IMR-90 (cell line): ENCODE measurements at regions not wholly inside any gene's neighbourhood (a gene's known extent, or its start where the extent isn't known, plus 50 kb on each side); places are given as distances from the start of the nearest gene placed in this dataset.

Experiments
- ATAC-seq: fragments of 200-7000 bp; cut with Tn5 transposase; 2 replicates; pipeline ENCODE4 v1.9.1; 2020; ENCODE audit warnings: low read depth, mild to moderate bottlenecking, moderate library complexity
- BruUV-seq: library from RNA; stranded (reverse); fragments of 400-500 nt; replicated peaks from 2 replicates; lab custom pipeline; 2021; lab: Mats Ljungman, UMichigan
- CTCF ChIA-PET: fragments of 300-600 bp; formaldehyde crosslinking; extraction: SDS; loops from one replicate; lab custom pipeline; 2021; ENCODE audit warnings: antibody characterized with exemption; lab: Yijun Ruan, JAX
- POLR2A ChIA-PET: fragments of 300-600 bp; sonication (Branson Sonifier 250); formaldehyde crosslinking; loops from one replicate; lab custom pipeline; 2022; ENCODE audit warnings: antibody characterized with exemption; ENCODE audit not compliant: unreplicated experiment; lab: Charles Lee
- DNase-seq: peaks from one replicate; pipeline ENCODE4 v3.0.0; 2013
- H2AFZ ChIP-seq: replicated peaks from 2 replicates; pipeline ENCODE3; 2013; ENCODE audit warnings: low read length, mild to moderate bottlenecking; ENCODE audit not compliant: poor library complexity
- H2AK5ac ChIP-seq: 2 replicates; pipeline ENCODE4 v1.6.1; 2013; ENCODE audit warnings: low read depth, low read length, inconsistent platforms
- H2AK9ac ChIP-seq: replicated peaks from 2 replicates; pipeline ENCODE3; 2013; ENCODE audit warnings: mild to moderate bottlenecking, low read depth, low read length, moderate library complexity; ENCODE audit not compliant: poor library complexity
- H2BK120ac ChIP-seq: 2 replicates; pipeline ENCODE4 v1.6.1; 2013; ENCODE audit warnings: low read depth, low read length, inconsistent platforms
- H2BK15ac ChIP-seq: 3 replicates; pipeline ENCODE4 v1.6.1; 2013; ENCODE audit warnings: low read depth, low read length, inconsistent platforms
- H2BK20ac ChIP-seq: 2 replicates; pipeline ENCODE4 v1.6.1; 2013; ENCODE audit warnings: low read depth, mild to moderate bottlenecking, inconsistent platforms, low read length, moderate library complexity
- H2BK5ac ChIP-seq: 2 replicates; pipeline ENCODE4 v1.6.1; 2013; ENCODE audit warnings: mild to moderate bottlenecking, low read depth, low read length, inconsistent platforms; ENCODE audit not compliant: poor library complexity, severe bottlenecking
- H3K14ac ChIP-seq: replicated peaks from 2 replicates; pipeline ENCODE4 v1.6.1; 2013; ENCODE audit warnings: low read depth, low read length, inconsistent platforms
- H3K18ac ChIP-seq: 2 replicates; pipeline ENCODE4 v1.6.1; 2013; ENCODE audit warnings: low read depth, low read length, control low read depth
- H3K23ac ChIP-seq: 2 replicates; pipeline ENCODE4 v1.6.1; 2013; ENCODE audit warnings: low read depth, low read length, inconsistent platforms
- H3K27ac ChIP-seq: 2 replicates; pipeline ENCODE4 v1.5.1; 2013; ENCODE audit warnings: mild to moderate bottlenecking, control low read depth, low read length; ENCODE audit not compliant: insufficient read depth
- H3K27me3 ChIP-seq: 2 replicates; pipeline ENCODE4 v1.6.1; 2013; ENCODE audit warnings: low read length; ENCODE audit not compliant: control insufficient read depth, insufficient read depth
- H3K36me3 ChIP-seq: 2 replicates; pipeline ENCODE4 v1.6.1; 2013; ENCODE audit warnings: low read length, mixed read lengths; ENCODE audit not compliant: control insufficient read depth, insufficient read depth
- H3K4ac ChIP-seq: 2 replicates; pipeline ENCODE4 v1.6.1; 2013; ENCODE audit warnings: low read depth, low read length, inconsistent platforms
- H3K4me1 ChIP-seq: 2 replicates; pipeline ENCODE4 v1.6.1; 2013; ENCODE audit warnings: low read length, mixed read lengths; ENCODE audit not compliant: control insufficient read depth, insufficient read depth
- H3K4me2 ChIP-seq: 2 replicates; pipeline ENCODE4 v1.6.1; 2013; ENCODE audit warnings: low read depth, mild to moderate bottlenecking, control low read depth, low read length, moderate library complexity
- H3K4me3 ChIP-seq: 2 replicates; pipeline ENCODE4 v1.5.1; 2013; ENCODE audit warnings: low read depth, mild to moderate bottlenecking, control low read depth, low read length, moderate library complexity; ENCODE audit not compliant: insufficient read depth
- H3K56ac ChIP-seq: 2 replicates; pipeline ENCODE4 v1.6.1; 2013; ENCODE audit warnings: low read length, inconsistent platforms; ENCODE audit not compliant: insufficient read depth; ENCODE audit errors: extremely low read depth
- H3K79me1 ChIP-seq, 2 experiments: 2 replicates each; pipeline ENCODE4 v1.6.1; 2013; ENCODE audit warnings: low read length in 2 of 2, inconsistent platforms in 1 of 2, low read depth in 1 of 2
- H3K9ac ChIP-seq: 2 replicates; pipeline ENCODE4 v1.6.1; 2013; ENCODE audit warnings: low read depth, low read length, control low read depth
- H3K9me1 ChIP-seq: 2 replicates; pipeline ENCODE4 v1.6.1; 2013; ENCODE audit warnings: low read length, inconsistent platforms; ENCODE audit not compliant: insufficient read depth
- H3K9me3 ChIP-seq: 2 replicates; pipeline ENCODE4 v1.6.1; 2013; ENCODE audit warnings: low read length; ENCODE audit not compliant: control insufficient read depth, insufficient read depth
- H4K20me1 ChIP-seq: 2 replicates; pipeline ENCODE4 v1.6.1; 2013; ENCODE audit warnings: low read length, inconsistent platforms; ENCODE audit not compliant: insufficient read depth
- H4K5ac ChIP-seq: 2 replicates; pipeline ENCODE4 v1.6.1; 2013; ENCODE audit warnings: mild to moderate bottlenecking, low read depth, low read length, control low read depth
- H4K8ac ChIP-seq, 2 experiments: 2 replicates each; pipeline ENCODE4 v1.6.1; 2013; ENCODE audit warnings: low read depth in 2 of 2, low read length in 2 of 2, control low read depth in 1 of 2, inconsistent platforms in 1 of 2
- H4K91ac ChIP-seq: 2 replicates; pipeline ENCODE4 v1.6.1; 2013; ENCODE audit warnings: low read depth, low read length, inconsistent platforms; ENCODE audit not compliant: insufficient read depth
- BHLHE40 ChIP-seq: fragments of 150-350 bp; IDR thresholded peaks from 2 replicates; pipeline ENCODE4 v1.6.1; 2016; ENCODE audit warnings: mild to moderate bottlenecking, low read depth, low read length
- CEBPB ChIP-seq: IDR thresholded peaks from 2 replicates; pipeline ENCODE4 v1.6.1; 2012; ENCODE audit warnings: low read depth, low read length, improper control_type of control experiment
- CHD1 ChIP-seq: IDR thresholded peaks from 2 replicates; pipeline ENCODE4 v1.6.1; 2012; ENCODE audit warnings: low read depth, low read length, improper control_type of control experiment
- ELK1 ChIP-seq: fragments of 150-350 bp; IDR thresholded peaks from 2 replicates; pipeline ENCODE4 v1.6.1; 2016; ENCODE audit warnings: low read depth, mild to moderate bottlenecking, low read length, moderate library complexity, borderline replicate concordance
- FOS ChIP-seq: fragments of 150-350 bp; IDR thresholded peaks from 2 replicates; pipeline ENCODE4 v1.6.1; 2016; ENCODE audit warnings: low read depth, low read length
- MAFK ChIP-seq: IDR thresholded peaks from 2 replicates; pipeline ENCODE4 v1.6.1; 2012; ENCODE audit warnings: low read depth, low read length, improper control_type of control experiment
- MAZ ChIP-seq: IDR thresholded peaks from 2 replicates; pipeline ENCODE4 v1.6.1; 2012; ENCODE audit warnings: low read depth, mild to moderate bottlenecking, low read length, improper control_type of control experiment, moderate library complexity, borderline replicate concordance
- MXI1 ChIP-seq: IDR thresholded peaks from 2 replicates; pipeline ENCODE4 v1.6.1; 2012; ENCODE audit warnings: low read depth, mild to moderate bottlenecking, low read length, moderate library complexity, borderline replicate concordance
- NFE2L2 ChIP-seq: fragments of 150-350 bp; IDR thresholded peaks from 2 replicates; pipeline ENCODE4 v1.6.1; 2016; ENCODE audit warnings: low read depth, mild to moderate bottlenecking, low read length
- POLR2A ChIP-seq: IDR thresholded peaks from 2 replicates; pipeline ENCODE4 v1.6.1; 2012; ENCODE audit warnings: mild to moderate bottlenecking, low read depth, low read length
- RAD21 ChIP-seq: IDR thresholded peaks from 2 replicates; pipeline ENCODE4 v1.6.1; 2012; ENCODE audit warnings: low read length, improper control_type of control experiment
- RCOR1 ChIP-seq: IDR thresholded peaks from 2 replicates; pipeline ENCODE4 v1.6.1; 2012; ENCODE audit warnings: mild to moderate bottlenecking, low read length, improper control_type of control experiment; ENCODE audit not compliant: insufficient replicate concordance
- RFX5 ChIP-seq: IDR thresholded peaks from 2 replicates; pipeline ENCODE4 v1.8.0; 2012; ENCODE audit warnings: low read depth, mild to moderate bottlenecking, low read length, moderate library complexity
- SMC3 ChIP-seq: fragments of 150-350 bp; IDR thresholded peaks from 2 replicates; pipeline ENCODE4 v1.6.1; 2016; ENCODE audit warnings: low read depth, mild to moderate bottlenecking, antibody characterized with exemption, low read length, moderate library complexity
- USF2 ChIP-seq: fragments of 150-350 bp; IDR thresholded peaks from 2 replicates; pipeline ENCODE4 v1.6.1; 2017; ENCODE audit warnings: mild to moderate bottlenecking, antibody characterized with exemption, low read length, low read depth
- WGBS, 2 experiments: methylation state at CpG; one replicate each; pipeline versions ENCODE4 v1.1.5 to v1.1.7; 2013; ENCODE audit warnings: missing lambda C conversion rate in 2 of 2; ENCODE audit not compliant: insufficient read length in 1 of 2; ENCODE audit errors: extremely low coverage in 2 of 2; 5-methylcytosine and 5-hydroxymethylcytosine counted together
- dilution Hi-C: fragments of 300-500 bp; cut with HindIII; formaldehyde crosslinking; loops from one replicate; pipeline ENCODE4 v1.14.3; 2018; ENCODE audit warnings: low sequenced_read_pairs; ENCODE audit not compliant: unreplicated experiment
- in situ Hi-C: fragments of 300-500 bp; cut with MboI; formaldehyde crosslinking; loops from 3 replicates; pipeline ENCODE4 v1.14.3; 2019; ENCODE audit warnings: low sequenced_read_pairs, inconsistent platforms, mixed read lengths
- intact Hi-C: fragments of 100-400 bp; cut with micrococcal nuclease; formaldehyde crosslinking; loops from 2 replicates; pipeline ENCODE4 v1.10.0; 2022
- TF ChIP-seq, protein P1 (sequence below): conservative IDR thresholded peaks from 2 replicates; pipeline ENCODE4 v1.5.1; 2012; ENCODE audit warnings: mild to moderate bottlenecking, low read depth, low read length, improper control_type of control experiment

DNA sequence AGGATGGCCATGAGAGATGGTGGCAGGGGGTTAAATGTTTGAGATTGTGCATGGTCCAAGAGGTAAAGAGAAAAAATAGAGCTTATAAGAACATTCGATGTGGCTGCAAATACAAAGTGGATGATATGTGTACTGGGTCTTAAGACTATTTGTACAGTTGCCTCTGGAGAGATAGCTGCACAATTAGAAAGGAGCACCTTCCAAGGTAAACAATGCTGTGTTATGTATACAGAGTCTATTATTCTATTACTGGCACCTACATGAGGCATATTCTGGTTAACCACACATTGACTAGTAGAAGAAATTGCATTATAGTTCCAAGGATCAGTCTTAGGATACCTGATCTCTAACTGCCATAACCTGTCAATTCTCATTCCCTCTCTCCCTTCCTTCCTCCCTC, 238.0 kb upstream of the FOXN3 start:
- Histone ChIP-seq H4K5ac (no peak overlapping the region), H3K9ac (no peak overlapping the region), H2AK9ac (no peak overlapping the region), H3K56ac (no peak overlapping the region), H2BK20ac (no peak overlapping the region), H4K20me1 (no peaks in the 10 kb centered on the region), H3K79me1 (no peaks in the 10 kb centered on the region), H3K18ac (no peak overlapping the region), H3K36me3 (no peaks in the 10 kb centered on the region), H2AFZ (no peak overlapping the region), H2BK5ac (no peak overlapping the region), H2BK120ac (no peak overlapping the region), H3K9me1 (peaks cover 4% of the 10 kb centered on the region; the same call in 1 of the 2 replicates), H4K91ac (no peak overlapping the region), H3K4ac (no peak overlapping the region), H3K4me1 (peaks cover 3% of the 10 kb centered on the region), H2AK5ac (no peak overlapping the region), H2BK15ac (no peak overlapping the region), H3K9me3 (peaks cover 3% of the 10 kb centered on the region), H3K14ac (no peak overlapping the region), H3K27ac (no peak overlapping the region), H3K27me3 (no peaks in the 10 kb centered on the region), H3K4me3 (no peak overlapping the region), H3K23ac (no peak overlapping the region), H3K4me2 (no peak overlapping the region), H4K8ac (no peak overlapping the region)
- CTCF ChIA-PET: no interaction called here
- ATAC-seq (no peak), DNase-seq (no peak)
- dilution Hi-C loops: no loop called here
- in situ Hi-C loops: no loop called here
- BruUV-seq: no TSS peak
- TF ChIP-seq FOS (no peak), RFX5 (no peak), SMC3 (no peak), POLR2A (no peak), MAFK (no peak), RCOR1 (no peak), NFE2L2 (no peak), CHD1 (no peak), RAD21 (no peak), USF2 (no peak), ELK1 (no peak), BHLHE40 (no peak), CEBPB (no peak), MAZ (no peak), MXI1 (no peak)
- TF ChIP-seq, protein P1, sequence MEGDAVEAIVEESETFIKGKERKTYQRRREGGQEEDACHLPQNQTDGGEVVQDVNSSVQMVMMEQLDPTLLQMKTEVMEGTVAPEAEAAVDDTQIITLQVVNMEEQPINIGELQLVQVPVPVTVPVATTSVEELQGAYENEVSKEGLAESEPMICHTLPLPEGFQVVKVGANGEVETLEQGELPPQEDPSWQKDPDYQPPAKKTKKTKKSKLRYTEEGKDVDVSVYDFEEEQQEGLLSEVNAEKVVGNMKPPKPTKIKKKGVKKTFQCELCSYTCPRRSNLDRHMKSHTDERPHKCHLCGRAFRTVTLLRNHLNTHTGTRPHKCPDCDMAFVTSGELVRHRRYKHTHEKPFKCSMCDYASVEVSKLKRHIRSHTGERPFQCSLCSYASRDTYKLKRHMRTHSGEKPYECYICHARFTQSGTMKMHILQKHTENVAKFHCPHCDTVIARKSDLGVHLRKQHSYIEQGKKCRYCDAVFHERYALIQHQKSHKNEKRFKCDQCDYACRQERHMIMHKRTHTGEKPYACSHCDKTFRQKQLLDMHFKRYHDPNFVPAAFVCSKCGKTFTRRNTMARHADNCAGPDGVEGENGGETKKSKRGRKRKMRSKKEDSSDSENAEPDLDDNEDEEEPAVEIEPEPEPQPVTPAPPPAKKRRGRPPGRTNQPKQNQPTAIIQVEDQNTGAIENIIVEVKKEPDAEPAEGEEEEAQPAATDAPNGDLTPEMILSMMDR: no peak
- POLR2A ChIA-PET: no interaction called here
- 88% methylated on average over 1 of the region's 1 CpG; no CpG with 5 or more reads in 1 of the 2 experiments for WGBS, 2 experiments
- intact Hi-C loops: no loop called here
